ENCODE measurements at regions not wholly inside any gene's neighbourhood (a gene's known extent, or its start where the extent isn't known, plus 50 kb on each side); places are given as distances from the start of the nearest gene placed in this dataset.
"Not testable (repeated sequence)": the region's sequence is repeated elsewhere in the genome, so short reads cannot be mapped to it uniquely, and the experiment has no call there.

DNA sequence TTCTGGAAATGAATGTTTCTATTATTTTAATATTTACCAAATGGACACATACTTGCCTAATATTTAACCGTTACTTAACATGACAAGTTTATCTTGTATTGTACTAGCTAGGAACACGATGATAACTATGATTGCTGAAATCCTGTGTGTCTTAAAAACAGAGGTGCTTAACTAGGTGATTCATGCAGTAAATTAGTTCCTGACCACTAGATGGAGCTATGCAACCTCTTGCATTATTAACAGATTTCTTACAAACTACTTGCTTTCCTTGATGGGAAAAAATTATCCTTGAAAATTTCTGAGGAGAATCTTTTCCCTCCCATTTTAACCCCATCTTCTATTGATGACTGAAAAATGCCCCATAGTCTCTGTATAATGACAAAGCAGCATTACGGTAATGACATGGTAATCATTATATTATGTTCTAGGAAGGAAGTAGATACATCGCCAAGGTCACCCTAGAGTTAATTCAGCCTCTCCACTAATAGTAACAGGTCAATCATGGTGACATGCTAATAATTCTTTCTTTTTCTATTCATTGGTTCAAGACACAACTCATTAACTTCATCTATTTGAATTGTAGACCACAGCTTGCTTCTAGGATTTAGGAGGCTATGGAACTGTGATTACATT lies 844.2 kb downstream of the RAPGEF2 start:
- TF ChIP-seq POLR2AphosphoS5 (IDR thresholded peaks at IDR 0.05; ENCODE audit: borderline replicate concordance, low read depth, low read length) (no peak), EZH2 (IDR thresholded peaks at IDR 0.05) (no peak), FOXP2 (optimal IDR thresholded peaks at IDR 0.05; ENCODE audit: control extremely low read depth, extremely low read length, insufficient read depth) (no peak)
- H3K4me3 ChIP-seq, result no peak overlapping the region
- H3K27ac ChIP-seq, result no peak overlapping the region
- H3K36me3 ChIP-seq (ENCODE audit: insufficient read depth, low read length), result no peaks in the 10 kb centered on the region
- peak; percentile 83 for DNase-seq (ENCODE audit: low read depth, low spot score)
- H3K9ac ChIP-seq (ENCODE audit: insufficient read length), result no peak overlapping the region
- H3K9me3 ChIP-seq (ENCODE audit: low read depth, low read length), result no peaks in the 10 kb centered on the region

DNA sequence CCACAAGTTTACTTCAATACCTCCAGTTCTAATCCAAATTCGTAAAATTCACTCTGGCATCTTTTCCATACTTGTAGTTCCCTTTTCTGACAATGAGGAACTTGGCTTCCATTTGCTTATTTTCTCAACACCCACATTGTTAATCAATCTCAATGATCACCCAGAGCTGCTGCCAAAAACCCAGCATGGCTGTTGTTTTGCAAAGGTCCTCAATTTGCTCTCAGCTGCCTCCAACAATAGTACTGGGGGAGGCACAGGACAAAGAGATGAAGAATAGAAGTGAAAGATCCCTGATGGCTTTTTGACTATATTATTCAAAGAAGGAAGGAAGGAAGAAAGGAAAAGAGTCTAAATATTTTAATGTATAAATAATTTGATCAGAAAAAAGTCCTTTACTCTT lies 847.8 kb downstream of the RAPGEF2 start:
- Histone ChIP-seq H3K36me3 (ENCODE audit: insufficient read depth, low read length) (no peaks in the 10 kb centered on the region), H3K27ac (no peak overlapping the region), H3K9ac (ENCODE audit: insufficient read length) (no peak overlapping the region), H3K9me3 (ENCODE audit: low read depth, low read length) (no peaks in the 10 kb centered on the region), H3K4me3 (no peak overlapping the region)
- DNase-seq (ENCODE audit: low read depth, low spot score), result no peak
- TF ChIP-seq EZH2 (IDR thresholded peaks at IDR 0.05), result no peak
- TF ChIP-seq POLR2AphosphoS5 (IDR thresholded peaks at IDR 0.05; ENCODE audit: borderline replicate concordance, low read depth, low read length), result no peak
- TF ChIP-seq FOXP2 (optimal IDR thresholded peaks at IDR 0.05; ENCODE audit: control extremely low read depth, extremely low read length, insufficient read depth), result no peak

DNA sequence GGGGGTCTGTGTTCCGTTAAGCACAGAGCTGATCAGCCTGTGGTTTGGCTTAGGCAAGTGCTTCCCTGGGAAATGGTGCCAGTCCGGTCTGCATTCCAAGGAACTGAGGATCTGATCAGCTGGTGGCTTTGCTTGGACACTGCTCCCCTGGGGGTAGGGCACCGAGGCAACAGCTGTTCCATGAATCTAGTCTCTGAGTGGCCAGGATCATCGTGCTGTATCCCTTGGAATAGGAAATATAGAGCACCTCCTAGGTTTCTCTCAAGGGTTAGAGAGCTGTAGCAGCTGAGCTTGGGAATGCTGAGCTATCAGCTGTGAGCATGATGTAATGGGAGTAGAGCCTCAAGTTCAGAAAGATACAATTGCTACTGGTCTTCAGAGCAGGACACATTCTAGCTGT lies 863.9 kb downstream of the RAPGEF2 start:
- TF ChIP-seq EZH2 (IDR thresholded peaks at IDR 0.05), result no peak
- TF ChIP-seq FOXP2 (optimal IDR thresholded peaks at IDR 0.05; ENCODE audit: control extremely low read depth, extremely low read length, insufficient read depth), result no peak
- no peak for TF ChIP-seq POLR2AphosphoS5 (IDR thresholded peaks at IDR 0.05; ENCODE audit: borderline replicate concordance, low read depth, low read length)
- Histone ChIP-seq H3K4me3 (no peak overlapping the region), H3K36me3 (ENCODE audit: insufficient read depth, low read length) (no peaks in the 10 kb centered on the region), H3K9me3 (ENCODE audit: low read depth, low read length) (no peaks in the 10 kb centered on the region), H3K9ac (ENCODE audit: insufficient read length) (no peak overlapping the region), H3K27ac (no peak overlapping the region)
- no peak for DNase-seq (ENCODE audit: low read depth, low spot score)

DNA sequence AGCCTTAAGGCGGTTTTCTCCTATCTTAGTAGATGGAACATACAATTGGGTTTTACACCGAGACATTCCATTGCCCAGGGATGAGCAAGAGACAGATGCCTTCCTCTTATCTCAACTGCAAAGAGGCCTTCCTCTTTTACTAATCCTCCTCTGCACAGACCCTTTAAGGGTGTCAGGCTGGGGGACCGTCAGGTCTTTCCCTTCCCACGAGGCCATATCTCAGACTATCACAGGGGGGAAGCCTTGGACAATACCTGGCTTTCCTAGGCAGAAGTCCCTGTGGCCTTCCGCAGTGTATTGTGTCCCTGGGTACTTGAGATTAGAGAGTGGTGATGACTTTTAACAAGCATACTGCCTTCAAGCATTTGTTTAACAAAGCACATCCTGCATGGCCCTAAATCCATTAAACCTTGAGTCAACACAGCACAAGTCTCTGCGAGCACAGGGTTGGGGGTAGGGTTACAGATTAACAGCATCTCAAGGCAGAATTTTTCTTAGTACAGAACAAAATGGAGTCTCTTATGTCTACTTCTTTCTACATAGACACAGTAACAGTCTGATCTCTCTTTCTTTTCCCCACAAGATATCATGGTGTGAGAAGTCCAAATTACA lies 874.1 kb downstream of the RAPGEF2 start:
- not testable (repeated sequence) for H3K36me3 ChIP-seq (ENCODE audit: insufficient read depth, low read length); DNase-seq (ENCODE audit: low read depth, low spot score); H3K4me3 ChIP-seq; H3K9ac ChIP-seq (ENCODE audit: insufficient read length); H3K27ac ChIP-seq; H3K9me3 ChIP-seq (ENCODE audit: low read depth, low read length)

DNA sequence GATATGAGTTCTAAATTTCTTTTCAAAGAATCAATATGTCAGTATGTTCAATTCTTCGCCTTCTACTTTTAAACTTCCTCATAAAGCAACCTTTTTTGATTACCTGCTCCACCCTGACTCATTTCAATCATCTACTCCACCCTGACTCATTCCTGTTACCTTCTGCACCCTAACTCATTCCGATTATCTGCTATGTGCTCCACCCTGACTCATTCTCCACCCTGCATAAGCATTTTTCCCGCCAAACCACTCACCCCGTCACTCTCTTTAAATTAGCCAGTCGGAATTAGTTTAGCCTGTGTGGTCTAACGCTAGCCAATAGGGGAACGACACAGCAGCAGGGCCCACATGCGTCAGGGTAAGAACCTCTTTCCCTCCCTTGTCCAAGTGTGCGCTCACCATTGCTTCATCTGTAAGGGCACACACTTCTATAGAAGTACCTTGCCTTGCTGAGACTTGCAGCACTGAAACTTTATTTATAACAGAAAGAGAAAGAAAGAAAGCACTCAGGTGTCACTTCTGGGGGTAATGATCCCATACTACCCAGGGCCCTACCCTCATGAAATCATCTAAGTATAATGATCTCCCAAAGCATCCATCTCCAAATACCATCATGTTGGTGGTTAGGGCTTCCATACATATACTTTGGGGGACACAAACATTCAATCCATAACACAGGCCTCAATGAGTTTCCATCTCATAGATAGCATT lies 875.2 kb downstream of the RAPGEF2 start:
- no peak overlapping the region for H3K9ac ChIP-seq (ENCODE audit: insufficient read length)
- H3K4me3 ChIP-seq, result no peak overlapping the region
- H3K36me3 ChIP-seq (ENCODE audit: insufficient read depth, low read length), result no peaks in the 10 kb centered on the region
- H3K27ac ChIP-seq, result no peak overlapping the region
- no peak for TF ChIP-seq EZH2 (IDR thresholded peaks at IDR 0.05)
- no peak for TF ChIP-seq POLR2AphosphoS5 (IDR thresholded peaks at IDR 0.05; ENCODE audit: borderline replicate concordance, low read depth, low read length)
- TF ChIP-seq FOXP2 (optimal IDR thresholded peaks at IDR 0.05; ENCODE audit: control extremely low read depth, extremely low read length, insufficient read depth), result no peak
- H3K9me3 ChIP-seq (ENCODE audit: low read depth, low read length), result no peaks in the 10 kb centered on the region
- DNase-seq (ENCODE audit: low read depth, low spot score), result no peak

DNA sequence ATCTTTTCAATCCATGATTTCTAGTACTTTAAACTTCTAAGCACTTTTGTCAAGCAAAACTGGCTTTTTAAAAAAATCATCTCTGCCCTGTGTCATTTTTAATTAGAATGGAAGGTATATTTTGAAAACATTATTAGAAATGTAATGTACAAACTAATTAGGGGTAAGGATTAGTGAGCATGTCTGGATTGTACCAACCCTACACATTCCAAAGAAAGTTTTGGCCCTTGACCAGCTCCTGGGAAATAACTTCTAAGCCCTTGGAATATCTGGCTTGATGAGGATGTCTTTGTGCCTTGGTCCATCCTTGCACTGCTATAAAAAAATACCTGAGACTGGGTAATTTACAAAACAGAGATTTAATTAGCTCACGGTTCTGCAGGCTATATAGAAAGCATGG lies 876.5 kb downstream of the RAPGEF2 start:
- Histone ChIP-seq H3K27ac (no peak overlapping the region), H3K9ac (ENCODE audit: insufficient read length) (no peak overlapping the region), H3K9me3 (ENCODE audit: low read depth, low read length) (no peaks in the 10 kb centered on the region)

DNA sequence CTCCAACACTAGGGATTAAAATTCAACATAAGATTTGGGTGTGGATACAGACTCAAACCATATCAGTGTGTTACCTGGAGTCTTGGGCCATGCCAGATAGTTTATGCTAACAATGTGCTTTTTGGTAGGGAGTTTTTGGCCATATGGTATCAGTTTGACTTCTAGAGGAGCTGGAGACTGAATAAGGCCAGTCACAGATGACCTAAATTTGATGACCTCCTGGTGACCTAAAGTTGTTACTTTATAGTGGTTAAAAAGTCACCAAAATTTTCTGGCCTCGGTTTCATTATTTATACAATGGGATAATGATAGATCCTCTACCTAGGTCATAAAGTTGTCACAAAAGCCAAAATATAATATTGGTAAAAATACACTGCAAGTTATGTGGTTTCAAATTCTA lies 877.1 kb downstream of the RAPGEF2 start:
- Histone ChIP-seq H3K9me3 (ENCODE audit: low read depth, low read length) (no peaks in the 10 kb centered on the region), H3K36me3 (ENCODE audit: insufficient read depth, low read length) (no peaks in the 10 kb centered on the region), H3K27ac (no peak overlapping the region), H3K4me3 (no peak overlapping the region), H3K9ac (ENCODE audit: insufficient read length) (no peak overlapping the region)
- DNase-seq (ENCODE audit: low read depth, low spot score), result no peak
- TF ChIP-seq EZH2 (IDR thresholded peaks at IDR 0.05) (no peak), FOXP2 (optimal IDR thresholded peaks at IDR 0.05; ENCODE audit: control extremely low read depth, extremely low read length, insufficient read depth) (no peak), POLR2AphosphoS5 (IDR thresholded peaks at IDR 0.05; ENCODE audit: borderline replicate concordance, low read depth, low read length) (no peak)

More for the DNA sequence above, 876.5 kb downstream of the RAPGEF2 start:
- no peak overlapping the region for H3K4me3 ChIP-seq
- no peak for DNase-seq (ENCODE audit: low read depth, low spot score)
- no peaks in the 10 kb centered on the region for H3K36me3 ChIP-seq (ENCODE audit: insufficient read depth, low read length)
- TF ChIP-seq FOXP2 (optimal IDR thresholded peaks at IDR 0.05; ENCODE audit: control extremely low read depth, extremely low read length, insufficient read depth) (no peak), POLR2AphosphoS5 (IDR thresholded peaks at IDR 0.05; ENCODE audit: borderline replicate concordance, low read depth, low read length) (no peak), EZH2 (IDR thresholded peaks at IDR 0.05) (no peak)

DNA sequence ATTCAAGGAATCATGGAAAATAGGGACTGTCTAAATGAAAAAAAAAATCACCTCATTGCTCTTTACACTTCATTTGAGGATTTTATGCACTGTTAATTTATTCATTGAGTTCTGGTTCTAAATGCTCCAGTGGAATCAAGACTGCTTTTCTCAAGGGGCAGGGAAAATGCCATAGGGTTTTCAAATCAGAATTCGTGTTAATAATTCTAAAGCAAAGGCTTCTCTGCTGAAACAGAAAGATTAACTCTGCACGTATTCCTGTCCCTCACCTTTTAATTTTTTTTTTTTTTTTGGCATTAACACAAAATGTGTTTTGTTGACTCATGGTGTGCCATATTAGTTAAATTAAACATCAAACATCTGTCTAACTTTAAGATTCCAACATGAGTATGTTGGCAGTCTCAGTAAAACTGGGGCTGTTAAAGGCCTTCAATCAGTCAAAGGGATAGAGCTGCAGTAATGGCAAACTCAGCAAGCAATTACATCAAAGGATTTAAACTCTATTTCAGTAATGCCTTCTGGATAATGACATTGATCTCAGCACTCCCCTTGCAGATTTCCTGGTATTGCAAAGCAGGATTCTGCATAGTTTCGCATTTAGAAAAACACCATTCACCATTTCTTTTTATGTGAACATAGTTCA lies 878.1 kb downstream of the RAPGEF2 start:
- H3K9ac ChIP-seq (ENCODE audit: insufficient read length), result no peak overlapping the region
- H3K4me3 ChIP-seq, result no peak overlapping the region
- H3K27ac ChIP-seq, result no peak overlapping the region
- H3K9me3 ChIP-seq (ENCODE audit: low read depth, low read length), result no peaks in the 10 kb centered on the region
- DNase-seq (ENCODE audit: low read depth, low spot score), result no peak
- no peaks in the 10 kb centered on the region for H3K36me3 ChIP-seq (ENCODE audit: insufficient read depth, low read length)
- TF ChIP-seq FOXP2 (optimal IDR thresholded peaks at IDR 0.05; ENCODE audit: control extremely low read depth, extremely low read length, insufficient read depth) (no peak), EZH2 (IDR thresholded peaks at IDR 0.05) (no peak), POLR2AphosphoS5 (IDR thresholded peaks at IDR 0.05; ENCODE audit: borderline replicate concordance, low read depth, low read length) (no peak)
